Kidney (tissue), 13 donors: ENCODE measurements at regions not wholly inside any gene's neighbourhood (a gene's known extent, or its start where the extent isn't known, plus 50 kb on each side); places are given as distances from the start of the nearest gene placed in this dataset.

Experiments
- DNase-seq, 5 donors: peaks; one replicate each; pipeline ENCODE4 v3.0.0-alpha.2; 2013 to 2020
- FAIRE-seq: peaks from 2 replicates; lab custom pipeline; 2012; peaks lifted over from hg19 to GRCh38; lab: Jason Lieb, UNC
- H3K27ac ChIP-seq, 2 donors: one replicate each; pipeline ENCODE4 v1.7.0; 2013; ENCODE audit warnings: low read depth in 2 of 2, low read length in 2 of 2, inconsistent platforms in 1 of 2
- H3K27me3 ChIP-seq: one replicate; pipeline ENCODE4 v1.7.1; 2013; ENCODE audit warnings: low read length, inconsistent platforms; ENCODE audit not compliant: control insufficient read depth, insufficient read depth
- H3K36me3 ChIP-seq, 3 donors: one replicate each; pipeline versions ENCODE4 v1.7.0 to v1.7.1; 2013; ENCODE audit warnings: low read length in 3 of 3, control low read depth in 1 of 3, inconsistent platforms in 1 of 3; ENCODE audit not compliant: insufficient read depth in 3 of 3, control insufficient read depth in 2 of 3
- H3K4me1 ChIP-seq, 3 donors: one replicate each; pipeline versions ENCODE4 v1.7.0 to v1.7.1; 2013; ENCODE audit warnings: low read length in 3 of 3, inconsistent platforms in 1 of 3, low read depth in 1 of 3; ENCODE audit not compliant: control insufficient read depth in 2 of 3, insufficient read depth in 2 of 3
- H3K4me3 ChIP-seq, 3 donors: one replicate each; pipeline versions ENCODE4 v1.7.0 to v1.8.1; 2013; ENCODE audit warnings: low read length in 3 of 3, control low read depth in 1 of 3, inconsistent platforms in 1 of 3
- H3K9ac ChIP-seq, 3 donors: one replicate each; pipeline versions ENCODE4 v1.7.0 to v1.7.1; 2013; ENCODE audit warnings: low read length in 3 of 3, control low read depth in 1 of 3, inconsistent platforms in 1 of 3
- H3K9me3 ChIP-seq, 3 donors: one replicate each; pipeline versions ENCODE4 v1.7.0 to v1.7.1; 2013; ENCODE audit warnings: low read length in 3 of 3, control low read depth in 1 of 3, inconsistent platforms in 1 of 3; ENCODE audit not compliant: control insufficient read depth in 2 of 3, insufficient read depth in 1 of 3
- CTCF ChIP-seq: IDR thresholded peaks from 3 replicates; pipeline ENCODE4 v1.5.1; 2012; ENCODE audit warnings: mild to moderate bottlenecking, moderate library complexity, borderline replicate concordance; ENCODE audit not compliant: insufficient read depth; ENCODE audit errors: extremely low read depth
- intact Hi-C: fragments of 100-400 bp; cut with DNase I; formaldehyde crosslinking; loops from one replicate; pipeline ENCODE4 v1.11.1; 2022
- donor health status: control.
- donor health status: control.
- donor health status: control.
- donor health status: control.
- donor health status: control.
- donor health status: DM: yes; HTN: yes; CAD: no.
- donor health status: Normal renal cell carcinoma (clear cell type).

GRCh38 chr4:80136270-80136669 is 61.0 kb upstream of the PRDM8 start:
- H3K27me3 ChIP-seq = no peaks in the 10 kb centered on the region
- H3K4me1 ChIP-seq = no peaks in the 10 kb centered on the region
- H3K9ac ChIP-seq = no peak overlapping the region
- no peaks in the 10 kb centered on the region for H3K9me3 ChIP-seq
- intact Hi-C loops = no loop called here
- DNase-seq (no peak), FAIRE-seq (no peak)
- no peak for TF ChIP-seq CTCF
- no peaks in the 10 kb centered on the region for H3K36me3 ChIP-seq
- no peak overlapping the region for H3K27ac ChIP-seq
- no peak overlapping the region for H3K4me3 ChIP-seq

- H3K9me3 ChIP-seq = no peaks in the 10 kb centered on the region
- no peaks in the 10 kb centered on the region for H3K27me3 ChIP-seq
- DNase-seq = no peak
- H3K27ac ChIP-seq = no peak overlapping the region
- H3K4me1 ChIP-seq = no peaks in the 10 kb centered on the region
- no peak for TF ChIP-seq CTCF
- no peaks in the 10 kb centered on the region for H3K36me3 ChIP-seq
- no peak overlapping the region for H3K4me3 ChIP-seq
- no peak overlapping the region for H3K9ac ChIP-seq
- intact Hi-C loops = no loop called here
- no peak for FAIRE-seq
These were observed 61.6 kb upstream of the PRDM8 start for GRCh38 chr4:80135702-80136058.

- Histone ChIP-seq H3K27ac (no peak overlapping the region), H3K27me3 (no peaks in the 10 kb centered on the region), H3K9me3 (no peaks in the 10 kb centered on the region), H3K4me1 (no peaks in the 10 kb centered on the region), H3K36me3 (no peaks in the 10 kb centered on the region), H3K4me3 (no peak overlapping the region), H3K9ac (no peak overlapping the region)
- no peak for FAIRE-seq
- TF ChIP-seq CTCF = no peak
- intact Hi-C loops = no loop called here
- DNase-seq = peak in 2 of 5 donors; percentile 11 to 21
These were observed 62.1 kb upstream of the ANTXR2 start for GRCh38 chr4:80134936-80135701.
